ENCODE measurements at regions not wholly inside any gene's neighbourhood (a gene's known extent, or its start where the extent isn't known, plus 50 kb on each side); places are given as distances from the start of the nearest gene placed in this dataset.

GRCh38 chr2:181743723-181744031, 63.4 kb upstream of the NEUROD1 start:
- no peak for DNase-seq
- no peaks in the 10 kb centered on the region for H3K4me1 ChIP-seq
- no peak for TF ChIP-seq POLR2A (IDR thresholded peaks at IDR 0.05)
- TF ChIP-seq CTCF (IDR thresholded peaks at IDR 0.05): no peak
- H3K27me3 ChIP-seq: no peaks in the 10 kb centered on the region
- no peak overlapping the region for H3K27ac ChIP-seq
- H3K9me3 ChIP-seq: no peaks in the 10 kb centered on the region
- no peaks in the 10 kb centered on the region for H3K36me3 ChIP-seq
- H3K4me3 ChIP-seq: no peak overlapping the region

- DNase-seq: no peak
- Histone ChIP-seq H3K4me3 (no peak overlapping the region), H3K4me1 (no peaks in the 10 kb centered on the region), H3K27ac (no peak overlapping the region), H3K9me3 (no peaks in the 10 kb centered on the region), H3K27me3 (no peaks in the 10 kb centered on the region), H3K36me3 (no peaks in the 10 kb centered on the region)
- no peak for TF ChIP-seq POLR2A (IDR thresholded peaks at IDR 0.05)
- no peak for TF ChIP-seq CTCF (IDR thresholded peaks at IDR 0.05)
Measured at GRCh38 chr2:181745796-181746540, 65.7 kb upstream of the NEUROD1 start.

- Histone ChIP-seq H3K9me3 (no peaks in the 10 kb centered on the region), H3K27ac (no peak overlapping the region), H3K4me3 (no peak overlapping the region), H3K36me3 (no peaks in the 10 kb centered on the region), H3K4me1 (no peaks in the 10 kb centered on the region), H3K27me3 (no peaks in the 10 kb centered on the region)
- DNase-seq: no peak
- TF ChIP-seq CTCF (IDR thresholded peaks at IDR 0.05) (no peak), POLR2A (IDR thresholded peaks at IDR 0.05) (no peak)
Measured at GRCh38 chr2:181746844-181747243, 66.5 kb upstream of the NEUROD1 start.

GRCh38 chr2:181750305-181750704, 70.0 kb upstream of the NEUROD1 start:
- Histone ChIP-seq H3K27me3 (no peaks in the 10 kb centered on the region), H3K4me1 (no peaks in the 10 kb centered on the region), H3K27ac (no peak overlapping the region), H3K36me3 (no peaks in the 10 kb centered on the region), H3K9me3 (no peaks in the 10 kb centered on the region), H3K4me3 (no peak overlapping the region)
- TF ChIP-seq CTCF (IDR thresholded peaks at IDR 0.05): no peak
- no peak for TF ChIP-seq POLR2A (IDR thresholded peaks at IDR 0.05)
- DNase-seq: no peak

- no peaks in the 10 kb centered on the region for H3K27me3 ChIP-seq
- no peak overlapping the region for H3K27ac ChIP-seq
- H3K4me3 ChIP-seq: no peak overlapping the region
- TF ChIP-seq POLR2A (IDR thresholded peaks at IDR 0.05) (no peak), CTCF (IDR thresholded peaks at IDR 0.05) (no peak)
- no peaks in the 10 kb centered on the region for H3K4me1 ChIP-seq
- no peaks in the 10 kb centered on the region for H3K9me3 ChIP-seq
- DNase-seq: no peak
- H3K36me3 ChIP-seq: no peaks in the 10 kb centered on the region
Measured at GRCh38 chr2:181751266-181752030, 71.1 kb upstream of the NEUROD1 start.
